Adrenal gland (tissue), 9 donors: ENCODE measurements at regions not wholly inside any gene's neighbourhood (a gene's known extent, or its start where the extent isn't known, plus 50 kb on each side); places are given as distances from the start of the nearest gene placed in this dataset.

Experiments used
- DNase-seq, 7 donors: peaks; one replicate each; pipeline ENCODE4 v3.0.0-alpha.2; 2019 to 2020
- H3K27ac ChIP-seq, 5 donors: fragments of 200-600 bp; sonication (generic) in 4 of 5; 1 replicate in 3 of 5; 2 replicates in 2 of 5; pipeline versions ENCODE4 v1.5.1 to v1.8.0; 2016 to 2020; ENCODE audit warnings: mild to moderate bottlenecking in 1 of 5
- H3K27me3 ChIP-seq: fragments of 200-600 bp; 2 replicates; pipeline ENCODE4 v1.8.0; 2021
- H3K36me3 ChIP-seq, 2 donors: fragments of 200-600 bp; replicated peaks in 1 of 2; 1 replicate in 1 of 2; 2 replicates in 1 of 2; pipeline versions ENCODE4 v1.5.1 to v1.8.0; 2018 to 2022
- H3K4me1 ChIP-seq, 2 donors: fragments of 200-600 bp; replicated peaks in 1 of 2; 1 replicate in 1 of 2; 2 replicates in 1 of 2; pipeline versions ENCODE4 v1.5.1 to v1.8.0; 2018 to 2021
- H3K4me3 ChIP-seq, 4 donors: fragments of 200-600 bp; sonication (generic) in 3 of 4; one replicate each; pipeline ENCODE4 v1.5.1; 2016 to 2018
- H3K9me3 ChIP-seq, 3 donors: fragments of 200-600 bp; sonication (generic) in 1 of 3; replicated peaks in 1 of 3; 1 replicate in 2 of 3; 2 replicates in 1 of 3; pipeline versions ENCODE4 v1.5.1 to v1.8.0; 2016 to 2021
- CTCF ChIP-seq, 6 experiments: fragments of 450-650 bp in 4 of 6; fragments of 200-600 bp in 2 of 6; sonication (generic) in 1 of 6; IDR thresholded peaks; 1 replicate in 5 of 6; 2 replicates in 1 of 6; pipeline versions ENCODE4 v1.5.1 to v1.8.0; 2016 to 2021; ENCODE audit warnings: antibody characterized with exemption in 6 of 6, mild to moderate bottlenecking in 2 of 6, moderate library complexity in 1 of 6
- POLR2A ChIP-seq, 2 donors: fragments of 450-650 bp; IDR thresholded peaks; one replicate each; pipeline ENCODE4 v1.6.1; 2017; ENCODE audit warnings: antibody characterized with exemption in 2 of 2, mild to moderate bottlenecking in 2 of 2, moderate library complexity in 1 of 2
- WGBS, 4 donors: extraction: QIAGEN DNeasy Blood & Tissue Kit in 2 of 4; methylation state at CpG; one replicate each; pipeline versions ENCODE4 v1.1.5 to v1.1.7; 2013 to 2017; 5-methylcytosine and 5-hydroxymethylcytosine counted together
- intact Hi-C, 2 donors: fragments of 100-400 bp; cut with DNase I; formaldehyde crosslinking; loops; one replicate each; pipeline versions ENCODE4 v1.14.1 to v1.15.0; 2022 to 2023
- donor health status: healthy with polysubstance abuse.
- donor health status: Bipolar disorder and iron deficiency.
- donor health status: DM: yes; HTN: yes; CAD: no.
- donor health status: DM: no; HTN: no; CAD: no.
- donor health status: DM: no; HTN: no; CAD: no.

GRCh38 chr14:98446508-98446907 lies 825.5 kb downstream of the BCL11B start:
- Histone ChIP-seq H3K27ac (no peak overlapping the region), H3K36me3 (no peaks in the 10 kb centered on the region), H3K4me1 (no peaks in the 10 kb centered on the region), H3K9me3 (no peaks in the 10 kb centered on the region), H3K27me3 (no peaks in the 10 kb centered on the region), H3K4me3 (no peak overlapping the region)
- WGBS, 4 donors, result 68 to 87% (median 76%) methylated on average over 3 of the region's 3 CpGs
- no peak for DNase-seq
- intact Hi-C loops, result no loop called here
- no peak for TF ChIP-seq POLR2A (IDR thresholded peaks at IDR 0.05)
- no peak for TF ChIP-seq CTCF (IDR thresholded peaks at IDR 0.05)

GRCh38 chr14:98456231-98456630 lies 815.8 kb downstream of the BCL11B start:
- H3K27me3 ChIP-seq, result no peaks in the 10 kb centered on the region
- WGBS, 4 donors, result 78 to 88% (median 80%) methylated on average over 6 of the region's 6 CpGs
- no peak overlapping the region for H3K4me3 ChIP-seq
- no peak overlapping the region for H3K27ac ChIP-seq
- H3K36me3 ChIP-seq, result no peaks in the 10 kb centered on the region
- DNase-seq, result no peak
- no peak for TF ChIP-seq CTCF (IDR thresholded peaks at IDR 0.05)
- no peaks in the 10 kb centered on the region for H3K9me3 ChIP-seq
- H3K4me1 ChIP-seq, result no peaks in the 10 kb centered on the region
- intact Hi-C loops, result no loop called here

GRCh38 chr14:98458702-98459101 lies 813.3 kb downstream of the BCL11B start:
- Histone ChIP-seq H3K27ac (no peak overlapping the region), H3K36me3 (no peaks in the 10 kb centered on the region), H3K4me1 (no peaks in the 10 kb centered on the region), H3K27me3 (no peaks in the 10 kb centered on the region), H3K4me3 (no peak overlapping the region), H3K9me3 (no peaks in the 10 kb centered on the region)
- DNase-seq, result no peak
- intact Hi-C loops, result no loop called here
- TF ChIP-seq CTCF (IDR thresholded peaks at IDR 0.05) (no peak), POLR2A (IDR thresholded peaks at IDR 0.05) (no peak)

- H3K36me3 ChIP-seq, result no peaks in the 10 kb centered on the region
- TF ChIP-seq POLR2A (IDR thresholded peaks at IDR 0.05) (no peak), CTCF (IDR thresholded peaks at IDR 0.05) (no peak)
- H3K9me3 ChIP-seq, result no peaks in the 10 kb centered on the region
- H3K27ac ChIP-seq, result no peak overlapping the region
- H3K4me3 ChIP-seq, result no peak overlapping the region
- 69 to 72% (median 69%) methylated on average over 7 of the region's 7 CpGs for WGBS, 4 donors
- DNase-seq, result no peak
- H3K4me1 ChIP-seq, result no peaks in the 10 kb centered on the region
- intact Hi-C loops, result no loop called here
- H3K27me3 ChIP-seq, result no peaks in the 10 kb centered on the region
Measured at GRCh38 chr14:98462908-98463307, 809.1 kb downstream of the BCL11B start.
